HG02840 (cell line): ENCODE measurements at regions not wholly inside any gene's neighbourhood (a gene's known extent, or its start where the extent isn't known, plus 50 kb on each side); places are given as distances from the start of the nearest gene placed in this dataset.
"Not testable (repeated sequence)": the region's sequence is repeated elsewhere in the genome, so short reads cannot be mapped to it uniquely, and the experiment has no call there.

Source experiments
- ATAC-seq: cut with Tn5 transposase; IDR thresholded peaks from one replicate; pipeline ENCODE4 v1.9.1; 2021; ENCODE audit warnings: mild to moderate bottlenecking, moderate library complexity, moderate number of reproducible peaks; ENCODE audit not compliant: unreplicated experiment, low FRiP score

DNA sequence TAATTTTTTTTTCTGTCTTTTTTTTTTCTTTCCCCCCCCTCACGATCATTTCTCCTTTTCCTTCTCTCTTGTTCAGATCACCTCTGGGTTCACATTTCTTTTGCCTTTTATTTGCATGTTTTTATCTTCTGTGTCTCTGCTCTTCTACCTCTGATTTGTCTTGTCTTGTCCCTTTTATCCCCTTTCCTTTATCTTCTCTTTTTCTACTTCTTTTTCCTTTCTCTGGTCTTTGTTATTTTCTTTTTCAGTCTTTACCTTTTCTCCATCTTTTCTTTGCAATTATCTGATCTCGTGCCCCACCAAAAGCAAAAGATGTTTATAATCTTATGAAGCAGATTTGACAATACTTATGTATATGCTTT is 77.8 kb upstream of the RAP1B start:
- ATAC-seq: no peak

DNA sequence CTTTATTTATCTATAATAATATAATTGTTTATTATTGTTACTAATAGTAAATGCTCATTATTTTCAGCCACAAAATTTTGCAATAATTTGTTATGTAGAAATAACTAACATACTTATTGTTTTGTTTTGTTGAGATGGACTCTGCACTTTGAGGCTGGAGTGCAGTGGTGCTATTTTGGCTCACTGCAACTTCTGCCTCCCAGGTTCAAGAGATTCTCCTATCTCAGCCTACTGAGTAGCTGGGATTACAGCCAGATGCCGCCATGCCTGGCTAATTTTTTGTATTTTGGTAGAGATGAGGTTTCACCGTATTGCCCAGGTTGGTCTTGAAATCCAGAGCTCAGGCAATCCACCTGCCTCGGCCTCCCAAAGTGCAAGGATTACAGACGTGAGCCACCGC is 76.6 kb upstream of the RAP1B start:
- no peak for ATAC-seq

DNA sequence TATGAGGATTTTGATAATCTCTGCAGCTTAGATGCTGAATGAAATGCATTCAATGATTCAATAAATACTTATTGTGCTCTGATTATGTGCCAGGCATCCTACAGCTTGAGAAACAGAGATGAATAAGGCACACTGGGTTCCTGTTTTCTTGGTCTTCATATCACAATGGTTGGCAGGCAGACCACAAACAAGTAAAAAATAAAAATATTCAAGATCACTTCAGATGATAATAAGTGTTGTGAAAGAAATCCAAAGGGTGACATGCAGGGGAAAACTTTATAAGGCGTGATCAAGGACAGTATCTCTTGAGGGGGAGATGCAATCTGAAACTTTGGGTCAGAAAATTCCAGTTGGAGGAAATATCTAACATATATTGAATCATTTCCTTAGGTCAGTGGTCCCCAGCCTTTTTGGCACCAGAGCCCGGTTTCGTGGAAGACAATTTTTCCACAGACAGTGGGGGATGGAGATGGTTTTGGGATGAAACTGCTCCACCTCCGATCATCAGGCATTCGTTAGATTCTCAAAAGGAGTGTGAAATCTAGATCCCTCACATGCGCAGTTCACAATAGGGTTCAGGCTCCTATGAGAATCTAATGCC is 73.7 kb upstream of the RAP1B start:
- ATAC-seq: no peak

DNA sequence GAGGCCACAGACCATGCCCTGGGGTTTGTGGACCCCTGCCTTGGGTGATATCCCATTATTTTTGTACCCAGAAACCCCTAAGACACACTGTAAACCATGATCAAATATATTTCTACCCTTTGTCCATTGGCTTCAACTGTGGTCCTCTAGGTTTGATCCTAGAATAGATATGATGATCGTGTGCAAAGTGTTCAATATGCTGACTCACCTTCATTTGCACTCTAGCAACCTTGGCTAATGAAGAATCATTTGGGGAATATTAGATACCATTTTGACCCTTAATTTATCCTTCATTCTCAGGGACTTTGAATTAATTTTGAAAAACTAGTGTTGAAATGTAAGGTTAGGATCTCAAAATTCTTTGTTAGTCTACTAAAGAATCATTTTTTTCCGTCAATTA is 73.1 kb upstream of the RAP1B start:
- no peak for ATAC-seq

DNA sequence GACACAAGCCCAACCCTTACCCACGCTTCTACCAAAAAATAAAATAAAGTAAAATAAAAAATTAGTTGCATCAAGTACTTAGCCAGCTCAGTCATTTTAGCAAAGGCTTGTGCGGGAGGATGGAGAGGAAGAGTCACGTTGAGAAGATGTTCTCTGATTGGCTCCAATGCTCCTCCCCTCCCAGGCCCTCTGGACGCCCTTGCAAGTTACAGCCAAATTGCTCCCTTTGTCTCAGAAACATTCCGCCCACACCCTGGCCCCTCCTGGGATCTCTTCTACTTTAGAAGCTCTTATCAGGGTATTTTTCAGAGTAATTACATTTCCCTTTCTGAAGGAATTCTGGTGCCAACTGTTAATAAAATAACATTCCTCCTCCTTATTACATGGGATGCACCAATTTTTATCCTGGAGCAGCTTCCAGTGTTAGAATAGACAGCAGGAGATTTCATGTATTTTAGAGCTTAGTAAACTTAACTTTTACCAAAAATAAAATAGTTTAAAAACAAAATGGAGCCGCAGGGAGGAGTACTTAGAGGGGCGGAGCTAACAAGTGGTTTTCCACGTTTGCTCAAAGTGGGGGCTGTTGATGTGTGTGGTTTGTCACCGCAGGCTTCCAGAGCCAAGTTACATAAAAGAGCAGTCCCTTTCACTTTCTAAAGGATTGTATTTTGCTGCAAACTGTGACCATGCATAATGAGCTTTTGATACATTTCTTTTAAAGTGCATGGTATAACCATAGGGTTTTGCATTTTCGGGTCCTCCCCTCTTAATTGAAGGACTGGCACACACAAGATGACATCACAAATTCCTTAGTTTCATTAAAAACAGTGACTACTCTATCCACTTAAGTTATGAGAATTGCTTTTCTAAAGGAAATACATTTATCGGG is 71.7 kb upstream of the RAP1B start:
- no peak for ATAC-seq

DNA sequence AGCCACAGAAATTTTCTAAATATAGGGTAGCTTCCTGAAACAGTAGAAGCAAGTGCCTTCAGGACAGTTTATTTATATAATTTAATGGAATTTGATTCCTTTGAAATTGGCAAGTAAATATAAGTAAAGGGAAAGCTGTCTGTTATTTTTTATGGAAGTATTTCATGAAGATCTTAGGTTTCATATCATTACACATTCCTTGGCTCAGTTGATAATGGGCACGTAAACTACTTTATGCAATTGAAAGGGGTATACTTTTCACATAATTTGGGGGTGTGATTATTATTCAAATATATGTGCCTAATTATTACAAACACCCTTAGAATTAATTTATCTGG is 71.1 kb upstream of the RAP1B start:
- no peak for ATAC-seq

DNA sequence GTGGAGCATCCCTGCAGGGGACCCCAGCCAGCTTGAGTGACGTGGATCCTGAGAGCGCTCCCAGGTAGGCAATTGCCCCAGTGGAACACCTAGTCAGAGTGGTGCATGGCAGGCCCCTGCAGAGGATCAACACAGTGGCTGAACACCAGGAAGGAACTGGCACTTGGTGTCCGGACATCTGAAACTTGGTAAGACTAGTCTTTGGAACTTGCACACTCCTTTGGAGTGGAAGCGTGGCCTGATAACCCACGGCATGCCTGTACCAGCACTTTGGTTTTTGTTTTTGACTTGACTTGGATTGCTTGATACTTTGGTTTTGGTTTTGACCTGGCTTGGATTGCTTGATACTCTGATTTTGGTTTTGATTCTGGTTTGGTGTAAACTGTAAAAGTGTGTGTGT is 69.9 kb upstream of the RAP1B start:
- not testable (repeated sequence) for ATAC-seq

DNA sequence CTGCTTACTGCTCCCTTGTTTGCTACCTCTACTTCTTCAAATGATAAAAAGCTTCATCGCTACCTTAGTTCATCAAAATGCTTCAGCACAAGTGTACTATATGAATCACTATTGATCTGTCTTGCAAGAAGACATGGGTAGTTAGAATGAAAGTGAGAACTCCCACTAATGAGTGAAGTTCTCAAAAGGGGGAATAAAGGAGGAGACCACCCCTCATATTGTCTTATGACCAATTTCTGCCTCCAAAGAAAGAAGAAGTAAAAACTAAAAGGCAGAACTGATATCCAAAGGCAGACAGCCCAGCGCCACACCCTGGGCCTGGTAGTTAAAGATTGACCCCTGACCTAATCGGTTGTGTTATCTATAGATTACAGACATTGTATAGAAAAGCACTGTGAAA is 63.4 kb upstream of the RAP1B start:
- not testable (repeated sequence) for ATAC-seq

DNA sequence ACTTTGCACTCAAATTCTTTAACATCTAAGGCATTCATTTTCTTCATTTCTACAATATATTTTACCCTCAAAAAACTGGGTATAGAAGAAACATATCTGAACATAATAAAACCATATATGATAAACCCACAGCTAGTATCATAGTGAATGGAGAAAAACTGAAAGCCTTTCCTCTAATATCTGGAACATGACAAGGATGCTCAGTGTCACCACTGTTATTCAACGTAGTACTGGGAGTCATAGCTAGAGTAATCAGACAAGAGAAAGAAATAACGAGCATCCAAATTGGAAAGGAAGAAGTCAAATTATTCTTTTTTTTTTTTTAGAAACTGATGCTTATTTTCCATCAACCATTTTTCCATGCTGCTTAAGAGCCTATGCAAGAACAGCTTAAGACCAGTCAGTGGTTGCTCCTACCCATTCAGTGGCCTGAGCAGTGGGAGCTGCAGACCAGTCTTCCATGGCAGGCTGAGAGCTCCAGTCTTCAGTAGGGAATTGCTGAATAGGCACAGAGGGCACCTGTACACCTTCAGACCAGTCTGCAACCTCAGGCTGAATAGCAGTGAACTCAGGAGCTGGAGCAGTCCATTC is 58.0 kb upstream of the RAP1B start:
- ATAC-seq: not testable (repeated sequence)

DNA sequence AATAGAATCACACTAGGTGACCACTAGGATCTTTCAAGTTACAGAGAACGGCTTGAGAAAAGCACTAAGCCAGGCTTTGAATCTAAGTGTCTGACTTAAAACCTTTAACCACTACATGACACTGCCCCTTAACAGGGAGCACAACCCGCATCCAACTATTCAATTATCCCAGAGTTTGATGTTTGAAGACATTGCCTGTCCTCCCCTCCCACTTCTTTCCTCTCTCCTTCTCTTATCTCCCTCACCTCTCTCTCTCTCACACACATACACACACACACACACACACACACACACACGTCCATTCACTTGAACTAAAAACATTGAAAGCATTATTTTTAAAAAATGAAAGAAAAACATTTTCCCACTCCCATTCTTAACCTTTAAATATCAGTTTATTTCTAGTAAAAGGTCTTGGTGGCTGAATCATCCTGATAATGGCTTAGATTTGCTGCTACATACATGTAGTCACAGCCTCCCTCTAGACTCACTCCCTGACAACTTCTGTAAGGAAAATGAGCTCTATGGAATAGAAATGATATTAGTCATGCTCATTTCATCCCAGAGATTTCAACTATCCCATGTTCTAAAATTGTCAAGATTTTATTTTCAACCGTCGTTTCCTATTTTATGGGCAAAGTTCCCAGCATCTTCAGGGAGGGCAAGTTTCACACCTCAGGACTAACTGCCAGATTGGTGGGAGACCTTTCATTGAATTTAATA is 53.5 kb upstream of the RAP1B start:
- no peak for ATAC-seq

DNA sequence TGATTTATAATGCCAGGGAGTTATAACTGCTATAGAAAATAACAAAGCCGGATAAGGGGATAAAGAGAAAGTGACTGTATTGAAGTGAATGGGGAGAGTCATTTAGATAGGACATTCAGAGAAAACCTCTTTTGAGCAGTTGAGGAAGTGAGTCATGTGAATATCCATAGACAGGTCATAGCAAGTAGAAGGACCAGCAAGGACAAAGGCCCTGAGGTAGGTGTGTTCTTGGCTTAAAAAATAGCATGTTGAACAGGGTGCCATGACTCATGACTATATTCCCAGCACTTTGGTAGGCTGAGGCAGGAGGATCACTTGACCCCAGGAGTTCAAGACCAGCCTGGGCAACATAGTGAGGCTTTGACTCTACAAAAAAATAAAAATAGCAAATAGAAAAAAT is 51.5 kb upstream of the RAP1B start:
- no peak for ATAC-seq

DNA sequence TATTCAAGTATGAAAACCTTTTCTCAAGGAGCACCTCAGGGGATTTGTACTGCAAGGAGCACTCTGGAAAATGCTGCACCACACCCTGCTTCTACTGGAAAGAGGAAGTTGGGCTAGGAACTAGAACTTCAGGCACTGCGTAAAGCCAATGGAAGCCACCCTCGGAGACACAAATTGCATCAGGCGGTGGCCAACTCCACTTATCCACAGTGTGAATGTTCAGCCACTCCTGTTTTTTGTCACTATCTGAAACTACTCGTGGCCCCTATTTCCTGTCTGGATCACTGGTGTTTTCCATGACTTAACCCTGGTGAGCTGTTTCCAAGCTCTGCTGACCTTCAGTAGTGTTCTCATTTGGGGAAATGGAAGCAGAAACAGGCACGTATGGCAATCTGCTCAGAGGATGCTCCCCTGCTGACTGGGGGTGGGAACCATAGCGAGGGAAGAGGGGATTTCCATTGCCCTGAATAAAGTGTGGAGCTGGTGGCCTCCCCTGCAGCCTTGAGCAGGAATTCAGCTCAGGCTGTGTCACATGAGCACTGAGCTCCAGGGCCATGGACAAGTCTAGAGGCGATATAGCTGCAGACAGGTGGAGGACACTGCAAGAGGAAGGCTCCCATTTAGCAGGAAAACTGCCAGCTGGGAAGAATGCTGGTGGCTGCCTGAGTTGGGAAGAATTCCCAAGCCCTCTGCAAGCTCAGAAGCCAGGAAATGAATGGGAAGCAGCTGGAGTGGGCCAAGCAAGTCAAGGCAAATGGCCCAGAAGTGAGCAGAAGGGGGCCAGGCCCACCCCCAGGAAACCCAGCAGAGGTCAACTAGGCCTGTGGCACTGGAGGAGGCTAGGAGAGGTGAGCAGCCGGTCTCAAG is 50.5 kb upstream of the RAP1B start:
- no peak for ATAC-seq

DNA sequence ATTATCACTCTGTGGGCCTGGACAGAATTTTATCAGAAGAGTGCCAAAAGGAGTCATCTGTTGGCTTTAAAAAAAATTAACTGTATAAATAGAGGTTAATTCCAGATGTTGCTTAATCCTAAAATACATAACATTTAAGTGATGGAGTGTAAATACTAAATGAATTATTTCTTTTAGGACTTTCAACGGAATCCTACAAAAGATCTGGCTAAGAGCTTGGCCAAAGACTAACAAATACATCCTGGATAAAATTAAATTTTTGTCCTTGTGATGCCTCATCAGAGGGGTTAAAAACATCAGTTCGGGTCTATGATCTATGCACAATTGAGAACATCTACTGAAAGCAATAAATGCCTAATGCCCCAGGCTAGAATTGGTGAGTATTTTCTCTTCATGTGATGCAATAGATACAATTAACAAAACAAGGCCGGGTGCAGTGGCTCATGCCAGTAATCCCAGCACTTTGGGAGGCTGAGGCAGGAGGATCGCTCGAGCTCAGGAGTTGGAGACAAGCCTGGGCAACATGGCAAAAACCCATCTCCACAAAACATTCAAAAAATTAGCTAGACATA is 49.8 kb upstream of the RAP1B start:
- no peak for ATAC-seq
